Activated T-helper 1 cell treated with anti-CD3 and anti-CD28 coated beads, Interleukin-12 subunit alpha, Interleukin-12 subunit beta, Interleukin-2, Interleukin-4 antibody, amounts not matched to agents 30 ng/mL and 10 ng/mL and 1 ng/mL, durations not matched to agents 14 hours and 24 hours and 36 hours (primary cell): ENCODE measurements at regions not wholly inside any gene's neighbourhood (a gene's known extent, or its start where the extent isn't known, plus 50 kb on each side); places are given as distances from the start of the nearest gene placed in this dataset.
"Not testable (repeated sequence)": the region's sequence is repeated elsewhere in the genome, so short reads cannot be mapped to it uniquely, and the experiment has no call there.

Experiments
- DNase-seq: peaks from one replicate; pipeline ENCODE4 v3.0.0; 2021; ENCODE audit warnings: low spot score
- H3K27ac Mint-ChIP-seq: one replicate; pipeline ENCODE4 v1.8.0; 2021; ENCODE audit warnings: mild to moderate bottlenecking, mixed read lengths
- H3K27me3 Mint-ChIP-seq: one replicate; pipeline ENCODE4 v1.8.0; 2022; ENCODE audit warnings: mild to moderate bottlenecking, moderate library complexity, mixed read lengths; ENCODE audit not compliant: insufficient read depth
- H3K36me3 Mint-ChIP-seq: one replicate; pipeline ENCODE4 v1.8.0; 2021; ENCODE audit warnings: low read depth, mixed read lengths
- H3K4me1 Mint-ChIP-seq: one replicate; pipeline ENCODE4 v1.8.0; 2021; ENCODE audit warnings: low read depth, mixed read lengths
- H3K4me3 Mint-ChIP-seq: one replicate; pipeline ENCODE4 v1.8.0; 2021; ENCODE audit warnings: mild to moderate bottlenecking, moderate library complexity, mixed read lengths
- H3K9me3 Mint-ChIP-seq: one replicate; pipeline ENCODE4 v1.8.0; 2021; ENCODE audit warnings: mixed read lengths
- intact Hi-C: fragments of 100-400 bp; cut with micrococcal nuclease; formaldehyde crosslinking; loops from one replicate; pipeline ENCODE4 v1.15.1; 2024

DNA sequence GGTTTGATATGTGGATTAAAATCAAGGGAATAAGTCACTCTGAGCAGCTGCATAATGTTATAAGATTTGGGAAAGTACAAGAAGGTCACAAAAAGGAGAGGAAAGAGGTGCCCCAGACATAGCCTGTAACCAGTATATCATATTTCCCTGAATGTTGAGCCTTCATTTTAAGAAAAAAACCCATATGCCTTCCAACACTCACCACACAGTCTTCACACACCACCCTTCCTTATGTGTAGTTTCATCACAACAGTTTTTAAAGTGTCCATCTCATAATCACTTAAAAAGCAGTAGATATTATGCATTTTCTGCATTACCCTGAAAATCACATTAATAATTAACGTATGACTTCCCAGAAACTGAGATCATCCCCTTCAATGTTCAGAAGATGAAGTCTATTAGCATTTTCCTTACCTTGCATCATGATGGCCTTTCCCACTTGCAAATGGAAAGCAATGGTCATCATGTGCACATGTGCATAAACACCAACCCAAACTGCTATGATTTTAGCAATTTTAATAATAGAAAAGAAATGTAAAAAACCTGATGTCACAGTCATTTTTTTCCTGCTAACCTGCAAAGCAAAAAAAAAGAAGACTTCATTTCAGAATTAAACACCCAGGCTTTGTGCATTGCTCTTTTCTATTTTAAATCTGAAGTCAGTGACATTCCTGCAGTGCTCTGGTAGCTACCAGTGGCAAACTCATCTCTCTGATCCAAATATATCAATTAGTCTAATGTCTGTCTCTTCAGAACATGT is 465.0 kb downstream of the SUCLG1 start:
- Mint-ChIP-seq H3K27me3 (no peaks in the 10 kb centered on the region), H3K36me3 (no peaks in the 10 kb centered on the region), H3K9me3 (peaks cover 6% of the 10 kb centered on the region), H3K4me1 (no peaks in the 10 kb centered on the region), H3K4me3 (no peak overlapping the region), H3K27ac (no peak overlapping the region)
- intact Hi-C loops = no loop called here
- no peak for DNase-seq

DNA sequence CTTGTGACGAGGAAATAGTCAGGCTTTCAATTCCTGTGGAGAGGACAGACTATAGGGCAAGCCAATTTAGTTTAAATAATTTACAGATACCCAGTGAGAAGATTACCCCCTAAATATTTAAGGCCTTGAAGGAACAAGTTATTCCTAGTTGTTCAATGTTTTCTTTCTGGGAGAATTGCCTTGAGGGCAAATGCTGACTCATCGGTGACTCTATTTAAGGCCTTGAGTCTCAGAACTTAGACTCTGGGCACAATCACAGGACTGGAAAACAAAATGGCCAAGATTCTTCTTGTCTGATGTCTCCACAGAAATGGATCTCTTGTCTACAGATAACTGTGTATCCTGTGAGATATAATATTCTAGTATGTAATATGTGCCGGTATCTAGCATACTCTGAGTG is 467.1 kb downstream of the SUCLG1 start:
- Mint-ChIP-seq H3K27ac (no peak overlapping the region), H3K36me3 (no peaks in the 10 kb centered on the region), H3K4me3 (no peak overlapping the region), H3K9me3 (peaks cover 6% of the 10 kb centered on the region), H3K27me3 (no peaks in the 10 kb centered on the region), H3K4me1 (no peaks in the 10 kb centered on the region)
- DNase-seq = no peak
- intact Hi-C loops = no loop called here

DNA sequence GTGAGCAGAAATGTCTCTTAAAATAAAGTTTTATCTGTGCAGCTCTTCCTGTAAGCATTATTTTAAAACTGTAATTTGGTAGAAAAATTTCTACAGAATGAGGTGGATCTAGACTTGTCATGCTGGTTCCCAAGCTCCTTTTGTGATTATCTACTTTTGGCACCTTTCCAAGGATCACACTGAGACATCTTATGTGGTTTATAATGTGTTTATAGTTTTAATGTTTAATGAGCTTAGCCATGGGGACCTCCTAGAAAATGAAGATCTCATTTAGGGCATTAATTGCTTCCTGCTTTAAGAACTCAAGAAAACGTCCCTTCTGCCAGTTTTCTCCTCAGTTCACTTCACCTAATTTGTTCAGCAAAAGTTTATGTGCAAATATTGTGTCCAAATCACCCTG is 468.4 kb downstream of the SUCLG1 start:
- Mint-ChIP-seq H3K4me3 (no peak overlapping the region), H3K27me3 (no peaks in the 10 kb centered on the region), H3K4me1 (no peaks in the 10 kb centered on the region), H3K9me3 (peaks cover 6% of the 10 kb centered on the region), H3K36me3 (no peaks in the 10 kb centered on the region), H3K27ac (no peak overlapping the region)
- DNase-seq = no peak
- intact Hi-C loops = no loop called here

DNA sequence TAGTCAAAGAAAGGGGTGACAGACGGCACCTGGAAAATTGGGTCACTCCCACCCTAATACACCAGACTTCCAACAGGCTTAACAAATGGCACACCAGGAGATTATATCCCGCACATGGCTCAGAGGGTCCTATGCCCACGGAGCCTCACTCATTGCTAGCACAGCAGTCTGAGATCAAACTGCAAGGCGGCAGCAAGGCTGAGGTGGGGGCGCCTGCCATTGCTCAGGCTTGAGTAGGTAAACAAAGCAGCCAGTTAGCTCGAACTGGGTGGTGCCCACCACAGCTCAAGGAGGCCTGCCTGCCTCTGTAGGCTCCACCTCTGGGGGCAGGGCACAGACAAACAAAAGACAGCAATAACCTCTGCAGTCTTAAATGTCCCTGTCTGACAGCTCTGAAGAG is 482.5 kb downstream of the SUCLG1 start:
- DNase-seq, H3K4me1 Mint-ChIP-seq, H3K36me3 Mint-ChIP-seq, H3K27me3 Mint-ChIP-seq, H3K9me3 Mint-ChIP-seq, intact Hi-C loops, H3K4me3 Mint-ChIP-seq, H3K27ac Mint-ChIP-seq: not testable (repeated sequence)

DNA sequence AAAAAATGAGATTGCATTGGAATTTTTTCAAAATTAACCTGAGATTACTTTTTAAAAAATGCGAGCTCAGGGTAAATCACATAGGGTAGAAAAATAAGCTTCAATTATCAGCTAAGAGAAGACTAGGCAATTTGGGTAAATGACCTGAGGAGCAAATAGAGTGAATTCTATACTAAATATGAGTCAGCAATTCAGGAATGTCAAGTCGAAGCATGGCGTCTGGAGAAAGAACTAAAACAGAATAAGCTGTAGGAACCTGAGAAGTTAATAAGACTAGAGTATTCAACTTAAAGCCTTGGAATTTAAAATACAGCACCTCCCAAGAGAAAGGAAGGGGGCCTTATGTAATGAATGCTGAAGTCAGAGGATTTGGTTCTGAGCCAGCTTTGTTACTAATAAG is 487.0 kb downstream of the SUCLG1 start:
- no peak for DNase-seq
- H3K4me1 Mint-ChIP-seq = no peaks in the 10 kb centered on the region
- no peaks in the 10 kb centered on the region for H3K9me3 Mint-ChIP-seq
- H3K27me3 Mint-ChIP-seq = no peaks in the 10 kb centered on the region
- H3K4me3 Mint-ChIP-seq = no peak overlapping the region
- H3K27ac Mint-ChIP-seq = no peak overlapping the region
- no peaks in the 10 kb centered on the region for H3K36me3 Mint-ChIP-seq
- intact Hi-C loops = no loop called here

DNA sequence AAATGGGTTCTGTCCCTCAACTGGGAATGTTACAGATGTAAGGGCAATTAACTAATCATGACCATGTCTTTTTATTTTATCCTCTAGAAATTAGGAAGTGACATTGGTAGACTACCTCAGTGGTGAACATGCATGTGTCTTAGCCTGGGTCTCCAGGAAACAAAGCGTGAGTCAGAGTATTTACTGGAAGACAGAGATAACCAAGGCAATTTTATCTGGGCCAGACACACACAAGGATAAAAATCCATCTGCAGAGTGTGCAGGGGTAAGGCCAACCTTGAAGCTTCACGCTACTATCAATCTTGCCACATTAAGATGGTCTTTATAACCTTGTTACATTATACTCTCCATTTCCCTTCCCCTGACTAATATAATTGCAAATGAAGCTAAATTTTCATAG is 487.5 kb downstream of the SUCLG1 start:
- Mint-ChIP-seq H3K36me3 (no peaks in the 10 kb centered on the region), H3K9me3 (no peaks in the 10 kb centered on the region), H3K4me1 (no peaks in the 10 kb centered on the region), H3K27me3 (no peaks in the 10 kb centered on the region), H3K27ac (no peak overlapping the region), H3K4me3 (no peak overlapping the region)
- intact Hi-C loops = no loop called here
- DNase-seq = no peak

DNA sequence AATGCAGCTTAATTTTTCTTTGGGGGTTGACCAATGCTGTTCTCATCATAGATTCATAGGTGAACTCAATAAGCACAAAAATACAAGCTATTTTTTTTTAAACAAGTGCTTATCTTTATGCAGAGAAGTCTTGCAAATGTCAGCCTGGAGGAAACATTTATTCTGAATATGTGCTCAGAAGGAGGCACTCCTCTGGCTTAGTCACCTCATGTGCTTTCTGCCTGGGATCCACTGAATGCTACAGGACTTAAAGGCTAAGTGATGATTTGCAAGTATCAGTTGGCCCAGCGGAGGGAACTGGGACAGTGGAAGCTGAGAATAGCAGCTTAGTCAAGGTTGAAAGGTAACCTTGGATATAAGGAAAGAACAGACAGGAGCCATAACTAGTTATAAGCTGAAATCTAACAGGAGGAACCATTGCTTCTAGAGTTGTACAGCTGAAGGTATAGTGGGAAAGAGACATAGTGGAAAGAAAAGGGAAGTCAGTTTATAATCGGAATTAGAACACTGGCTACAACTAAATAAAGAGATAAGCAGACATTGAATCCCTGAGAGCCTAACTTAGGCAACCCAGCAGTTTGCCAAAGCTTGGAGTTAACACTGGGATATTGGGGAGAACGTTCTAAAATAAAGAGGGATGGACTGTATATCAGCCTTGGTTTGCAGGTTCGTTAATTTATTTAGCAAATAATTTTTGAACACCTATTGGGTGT is 488.7 kb downstream of the SUCLG1 start:
- no peaks in the 10 kb centered on the region for H3K27me3 Mint-ChIP-seq
- no peaks in the 10 kb centered on the region for H3K4me1 Mint-ChIP-seq
- no peaks in the 10 kb centered on the region for H3K36me3 Mint-ChIP-seq
- H3K4me3 Mint-ChIP-seq = no peak overlapping the region
- intact Hi-C loops = no loop called here
- no peak for DNase-seq
- H3K9me3 Mint-ChIP-seq = no peaks in the 10 kb centered on the region
- no peak overlapping the region for H3K27ac Mint-ChIP-seq

DNA sequence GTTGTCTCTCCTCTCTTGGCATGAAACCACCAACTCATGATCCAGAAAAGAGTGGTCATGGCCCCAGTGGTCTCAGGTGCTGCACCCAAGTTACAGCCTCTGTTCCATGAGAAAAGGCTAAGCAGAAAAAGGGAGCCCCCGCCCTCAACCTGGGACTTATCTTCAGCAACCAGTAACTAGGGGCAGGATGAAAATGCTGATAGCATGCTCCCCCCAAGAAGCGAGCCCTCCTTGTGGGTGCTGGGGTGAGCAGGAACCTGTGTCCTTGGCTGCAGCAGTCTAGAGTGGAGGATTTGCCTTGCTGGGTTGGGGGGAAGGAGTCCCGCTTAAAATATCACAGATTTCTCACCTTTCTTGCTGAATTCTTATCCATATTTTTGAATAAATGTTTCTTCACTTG is 490.0 kb downstream of the SUCLG1 start:
- Mint-ChIP-seq H3K27ac (no peak overlapping the region), H3K4me3 (no peak overlapping the region), H3K9me3 (no peaks in the 10 kb centered on the region), H3K4me1 (no peaks in the 10 kb centered on the region), H3K27me3 (no peaks in the 10 kb centered on the region), H3K36me3 (no peaks in the 10 kb centered on the region)
- DNase-seq = no peak
- intact Hi-C loops = no loop called here

DNA sequence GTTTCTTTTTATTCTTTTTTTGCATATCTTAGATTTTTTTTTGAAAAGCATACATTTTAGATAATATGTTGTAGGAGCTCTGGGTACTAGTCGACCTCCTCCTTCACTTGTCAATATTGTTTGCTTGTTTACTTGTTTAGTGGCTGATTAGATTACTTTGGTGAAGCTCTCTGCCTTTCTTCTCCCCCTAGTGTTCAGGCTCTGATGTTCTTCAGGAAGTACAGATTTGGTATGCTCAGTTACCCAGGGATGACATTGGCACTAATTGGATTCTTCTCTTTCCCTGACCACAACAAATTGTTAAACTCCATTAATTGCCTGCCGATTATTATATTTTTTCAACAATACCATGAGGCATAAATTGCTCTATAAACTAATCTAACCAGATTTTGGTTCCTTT is 491.2 kb downstream of the SUCLG1 start:
- Mint-ChIP-seq H3K4me1 (no peaks in the 10 kb centered on the region), H3K4me3 (no peak overlapping the region), H3K9me3 (no peaks in the 10 kb centered on the region), H3K27ac (no peak overlapping the region), H3K27me3 (no peaks in the 10 kb centered on the region), H3K36me3 (no peaks in the 10 kb centered on the region)
- DNase-seq = no peak
- intact Hi-C loops = no loop called here

DNA sequence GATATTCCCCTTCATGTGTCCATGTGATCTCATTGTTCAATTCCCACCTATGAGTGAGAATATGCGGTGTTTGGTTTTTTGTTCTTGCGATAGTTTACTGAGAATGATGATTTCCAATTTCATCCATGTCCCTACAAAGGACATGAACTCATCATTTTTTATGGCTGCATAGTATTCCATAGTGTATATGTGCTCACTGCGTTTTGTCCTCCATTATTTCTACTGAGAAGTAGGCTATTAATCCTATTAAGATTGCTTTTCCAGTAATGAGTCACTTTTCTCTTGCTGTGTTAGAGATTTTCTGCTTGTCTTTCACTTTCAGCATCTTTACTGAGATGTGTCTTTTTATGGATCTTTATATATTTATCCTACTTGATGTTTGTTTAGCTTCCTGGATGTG is 492.1 kb downstream of the SUCLG1 start:
- H3K4me1 Mint-ChIP-seq, H3K36me3 Mint-ChIP-seq, H3K4me3 Mint-ChIP-seq, H3K9me3 Mint-ChIP-seq, intact Hi-C loops, DNase-seq, H3K27me3 Mint-ChIP-seq, H3K27ac Mint-ChIP-seq: not testable (repeated sequence)

DNA sequence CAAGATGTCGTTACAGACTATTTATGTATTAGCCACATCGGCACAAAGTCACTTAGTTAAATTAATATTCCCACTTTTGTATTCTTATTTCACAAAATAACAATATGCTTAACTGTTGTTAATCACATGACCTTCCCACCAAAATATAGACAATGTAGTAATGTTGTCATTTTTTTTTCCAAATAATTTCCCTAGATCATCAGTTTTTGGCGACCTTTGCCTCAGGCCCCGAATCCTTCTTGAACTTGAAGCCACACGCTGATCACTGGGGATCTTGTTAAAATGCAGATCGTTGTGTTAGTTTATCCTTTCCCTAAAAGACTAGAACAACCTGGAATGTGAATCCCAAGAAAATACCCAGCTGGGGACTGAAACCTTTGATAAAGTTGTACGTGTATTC is 497.6 kb downstream of the SUCLG1 start:
- Mint-ChIP-seq H3K4me1 (no peaks in the 10 kb centered on the region), H3K27ac (no peak overlapping the region), H3K4me3 (no peak overlapping the region), H3K9me3 (no peaks in the 10 kb centered on the region), H3K36me3 (no peaks in the 10 kb centered on the region), H3K27me3 (no peaks in the 10 kb centered on the region)
- DNase-seq = no peak
- intact Hi-C loops = no loop called here

DNA sequence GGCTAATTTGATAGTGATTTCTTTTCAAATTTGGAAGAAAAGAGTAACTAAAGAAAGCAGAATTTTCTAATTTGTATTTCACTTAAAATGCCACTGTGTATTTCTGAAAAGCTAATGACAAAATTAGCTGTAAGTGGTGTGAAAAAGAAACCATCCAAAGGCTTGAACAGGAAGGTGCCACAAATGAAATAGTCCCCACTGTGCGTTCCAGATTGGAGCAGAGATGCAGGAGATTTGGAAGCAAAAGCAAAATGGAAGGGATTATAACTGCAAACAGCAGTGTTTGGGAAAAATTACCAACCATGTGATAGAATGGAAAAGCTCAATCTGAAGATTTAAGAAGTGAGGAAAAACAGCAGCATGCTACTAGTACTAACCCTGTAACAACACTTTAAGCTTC is 498.7 kb downstream of the SUCLG1 start:
- H3K9me3 Mint-ChIP-seq = no peaks in the 10 kb centered on the region
- intact Hi-C loops = no loop called here
- no peaks in the 10 kb centered on the region for H3K36me3 Mint-ChIP-seq
- no peaks in the 10 kb centered on the region for H3K4me1 Mint-ChIP-seq
- H3K4me3 Mint-ChIP-seq = no peak overlapping the region
- H3K27ac Mint-ChIP-seq = no peak overlapping the region
- no peaks in the 10 kb centered on the region for H3K27me3 Mint-ChIP-seq
- DNase-seq = no peak

DNA sequence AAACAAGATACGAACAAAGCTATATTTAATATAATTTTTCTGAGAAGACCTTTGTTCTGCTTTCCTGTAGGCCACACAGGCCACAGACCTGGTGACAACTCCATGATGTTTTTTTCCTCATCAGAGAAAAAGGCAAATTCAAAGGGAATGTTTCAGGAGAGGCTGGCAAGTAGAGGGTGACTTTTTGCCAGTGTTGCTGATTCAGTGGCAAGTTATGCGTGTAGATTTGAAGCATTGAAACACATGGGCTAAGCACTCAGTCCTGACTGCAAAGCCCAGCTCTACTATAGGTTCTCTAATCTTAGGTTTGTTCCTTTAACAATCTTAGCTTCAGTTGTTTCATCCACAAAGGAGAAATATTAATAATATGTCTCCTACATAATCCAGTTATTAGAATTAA is 499.8 kb downstream of the SUCLG1 start:
- Mint-ChIP-seq H3K4me3 (no peak overlapping the region), H3K36me3 (no peaks in the 10 kb centered on the region), H3K27me3 (no peaks in the 10 kb centered on the region), H3K4me1 (no peaks in the 10 kb centered on the region), H3K9me3 (no peaks in the 10 kb centered on the region), H3K27ac (no peak overlapping the region)
- DNase-seq = no peak
- intact Hi-C loops = no loop called here

DNA sequence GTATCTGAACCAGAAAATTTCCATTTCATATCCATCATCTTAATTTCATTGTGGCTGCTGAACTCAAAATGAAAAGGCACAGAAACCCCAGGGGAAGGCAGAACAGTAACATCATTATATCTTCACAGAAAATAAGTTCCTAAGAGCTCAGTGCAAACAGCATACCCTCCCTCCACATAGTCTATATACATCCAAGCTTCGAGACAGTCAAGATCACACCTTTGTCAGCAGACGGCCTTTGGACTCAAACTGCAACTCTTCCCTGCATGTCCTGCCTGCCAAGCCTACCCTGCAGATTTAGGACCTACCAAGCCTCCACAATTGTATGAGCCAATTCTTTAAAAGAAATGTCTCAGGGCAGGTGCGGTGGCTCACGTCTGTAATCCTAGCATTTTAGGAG is 502.1 kb downstream of the SUCLG1 start:
- no peaks in the 10 kb centered on the region for H3K4me1 Mint-ChIP-seq
- no peaks in the 10 kb centered on the region for H3K27me3 Mint-ChIP-seq
- no peaks in the 10 kb centered on the region for H3K36me3 Mint-ChIP-seq
- intact Hi-C loops = no loop called here
- H3K9me3 Mint-ChIP-seq = no peaks in the 10 kb centered on the region
- no peak overlapping the region for H3K4me3 Mint-ChIP-seq
- no peak for DNase-seq
- no peak overlapping the region for H3K27ac Mint-ChIP-seq
